ENCODE measurements at regions not wholly inside any gene's neighbourhood (a gene's known extent, or its start where the extent isn't known, plus 50 kb on each side); places are given as distances from the start of the nearest gene placed in this dataset.
"Not testable (repeated sequence)": the region's sequence is repeated elsewhere in the genome, so short reads cannot be mapped to it uniquely, and the experiment has no call there.

DNA sequence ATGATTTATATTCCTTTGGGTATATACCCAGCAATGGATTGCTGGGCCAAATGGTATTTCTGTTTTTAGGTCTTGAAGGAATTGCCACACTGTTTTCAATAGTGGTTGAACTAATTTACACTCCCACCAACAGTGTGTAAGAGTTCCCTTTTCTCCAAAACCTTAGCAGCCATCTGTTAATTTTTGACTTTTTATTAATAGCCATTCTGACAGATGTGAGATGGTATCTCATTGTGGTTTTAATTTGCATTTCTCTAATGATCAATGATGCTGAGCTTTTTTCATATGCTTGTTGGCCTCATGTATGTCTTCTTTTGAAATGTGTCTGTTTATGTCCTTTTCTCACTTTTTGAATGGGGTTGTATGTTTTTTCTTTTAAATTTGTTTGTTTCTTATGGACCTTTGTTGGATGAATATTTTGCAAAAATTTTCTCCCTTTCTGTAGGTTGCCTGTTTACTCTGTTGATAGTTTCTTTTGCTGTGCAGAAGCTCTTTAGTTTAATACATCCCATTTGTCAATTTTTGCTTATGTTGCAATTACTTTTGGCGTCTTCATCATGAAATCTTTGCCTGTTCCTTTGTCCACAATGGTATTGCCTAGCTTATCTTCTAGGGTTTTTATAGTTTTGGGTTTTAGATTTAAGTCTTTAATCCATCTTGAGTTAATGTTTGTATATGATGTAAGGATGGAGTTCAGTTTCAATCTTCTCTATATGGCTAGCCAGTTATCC lies 119.7 kb upstream of the XIRP2 start:
- POLR2A ChIA-PET: interaction anchor here (0.6 kb wide), 1 partner anchor 326 kb away, joined by 3 read pairs; no protein-coding TSS in a partner anchor
- Histone ChIP-seq H4K20me1 (ENCODE audit: insufficient read depth, low read length) (no peaks in the 10 kb centered on the region), H3K4me1 (ENCODE audit: insufficient read depth, low read length, poor library complexity, severe bottlenecking) (no peaks in the 10 kb centered on the region), H3K36me3 (ENCODE audit: insufficient read depth, low read length) (no peaks in the 10 kb centered on the region), H3K79me2 (ENCODE audit: insufficient read depth, low read depth, low read length) (no peaks in the 10 kb centered on the region), H3K4me3 (ENCODE audit: low read depth, low read length, poor library complexity, severe bottlenecking) (no peak overlapping the region), H3K9me3 (ENCODE audit: low read length) (no peaks in the 10 kb centered on the region), H2AFZ (ENCODE audit: low read length) (no peak overlapping the region), H3K4me2 (ENCODE audit: low read length) (no peak overlapping the region), H3K27ac (ENCODE audit: low read depth, low read length, poor library complexity, severe bottlenecking) (no peak overlapping the region), H3K9me2 (ENCODE audit: insufficient read depth, low read length) (no peaks in the 10 kb centered on the region)
- no TSS peak for BruUV-seq (replicated peaks)
- no peak for DNase-seq (ENCODE audit: low spot score)
- TF ChIP-seq, protein P1, sequence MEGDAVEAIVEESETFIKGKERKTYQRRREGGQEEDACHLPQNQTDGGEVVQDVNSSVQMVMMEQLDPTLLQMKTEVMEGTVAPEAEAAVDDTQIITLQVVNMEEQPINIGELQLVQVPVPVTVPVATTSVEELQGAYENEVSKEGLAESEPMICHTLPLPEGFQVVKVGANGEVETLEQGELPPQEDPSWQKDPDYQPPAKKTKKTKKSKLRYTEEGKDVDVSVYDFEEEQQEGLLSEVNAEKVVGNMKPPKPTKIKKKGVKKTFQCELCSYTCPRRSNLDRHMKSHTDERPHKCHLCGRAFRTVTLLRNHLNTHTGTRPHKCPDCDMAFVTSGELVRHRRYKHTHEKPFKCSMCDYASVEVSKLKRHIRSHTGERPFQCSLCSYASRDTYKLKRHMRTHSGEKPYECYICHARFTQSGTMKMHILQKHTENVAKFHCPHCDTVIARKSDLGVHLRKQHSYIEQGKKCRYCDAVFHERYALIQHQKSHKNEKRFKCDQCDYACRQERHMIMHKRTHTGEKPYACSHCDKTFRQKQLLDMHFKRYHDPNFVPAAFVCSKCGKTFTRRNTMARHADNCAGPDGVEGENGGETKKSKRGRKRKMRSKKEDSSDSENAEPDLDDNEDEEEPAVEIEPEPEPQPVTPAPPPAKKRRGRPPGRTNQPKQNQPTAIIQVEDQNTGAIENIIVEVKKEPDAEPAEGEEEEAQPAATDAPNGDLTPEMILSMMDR (conservative IDR thresholded peaks at IDR 0.05; ENCODE audit: low read length): no peak
- no peak for TF ChIP-seq EZH2phosphoT487 (IDR thresholded peaks at IDR 0.05; ENCODE audit: borderline replicate concordance, low read depth, low read length)
- intact Hi-C loops (cut with micrococcal nuclease; ENCODE audit: unreplicated experiment): no loop called here
- CTCF ChIA-PET (ENCODE audit: unreplicated experiment): no interaction called here

DNA sequence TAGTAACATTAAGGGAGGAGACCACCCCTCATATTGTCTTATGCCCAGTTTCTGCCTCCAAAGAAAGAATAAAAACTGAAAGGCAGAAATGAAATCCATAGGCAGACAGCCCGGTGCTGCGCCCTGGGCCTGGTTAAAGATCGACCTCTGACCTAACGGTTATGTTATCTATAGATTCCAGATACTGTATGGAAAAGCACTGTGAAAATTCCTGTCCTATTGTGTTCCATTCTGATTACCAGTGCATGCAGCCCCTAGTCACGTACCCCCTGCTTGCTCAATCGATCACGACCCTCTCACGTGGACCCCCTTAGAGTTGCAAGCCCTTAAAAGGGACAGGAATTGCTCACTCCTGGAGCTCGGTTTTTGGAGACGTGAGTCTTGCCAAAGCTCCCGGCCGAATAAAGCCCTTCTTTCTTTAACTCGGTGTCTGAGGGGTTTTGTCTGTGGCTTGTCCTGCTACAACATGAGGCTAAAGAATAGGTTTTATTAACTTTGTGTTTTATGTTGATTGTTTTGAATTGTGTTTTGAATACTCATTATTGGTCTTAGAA lies 121.4 kb upstream of the XIRP2 start:
- CTCF ChIA-PET (ENCODE audit: unreplicated experiment); H4K20me1 ChIP-seq (ENCODE audit: insufficient read depth, low read length); intact Hi-C loops (cut with micrococcal nuclease; ENCODE audit: unreplicated experiment); BruUV-seq (replicated peaks); H3K36me3 ChIP-seq (ENCODE audit: insufficient read depth, low read length); H3K27ac ChIP-seq (ENCODE audit: low read depth, low read length, poor library complexity, severe bottlenecking); DNase-seq (ENCODE audit: low spot score); POLR2A ChIA-PET; H3K9me3 ChIP-seq (ENCODE audit: low read length); H3K79me2 ChIP-seq (ENCODE audit: insufficient read depth, low read depth, low read length); H3K4me1 ChIP-seq (ENCODE audit: insufficient read depth, low read length, poor library complexity, severe bottlenecking); H3K4me2 ChIP-seq (ENCODE audit: low read length); H3K9me2 ChIP-seq (ENCODE audit: insufficient read depth, low read length); H2AFZ ChIP-seq (ENCODE audit: low read length); H3K4me3 ChIP-seq (ENCODE audit: low read depth, low read length, poor library complexity, severe bottlenecking): not testable (repeated sequence)

DNA sequence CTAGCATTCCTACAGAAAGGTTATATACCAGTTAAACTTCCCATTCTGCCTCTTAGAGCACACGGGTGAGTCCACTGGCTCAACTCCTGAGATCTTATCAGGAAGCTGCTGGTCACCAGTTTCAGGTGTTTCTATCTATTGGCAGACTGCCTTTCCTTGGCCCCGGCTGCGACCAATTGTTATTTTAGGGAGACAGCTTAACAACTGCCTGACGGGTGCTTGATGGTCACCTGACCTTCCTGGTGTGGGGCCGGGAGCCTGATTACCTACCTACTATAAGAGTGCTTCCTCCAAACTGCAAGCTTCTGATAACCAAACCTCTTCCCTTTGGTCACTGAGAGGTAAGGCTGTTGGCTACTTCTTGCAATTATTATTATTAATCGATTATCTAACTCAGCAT lies 122.1 kb upstream of the XIRP2 start:
- no peak overlapping the region for H2AFZ ChIP-seq (ENCODE audit: low read length)
- no peak for DNase-seq (ENCODE audit: low spot score)
- no peak for TF ChIP-seq EZH2phosphoT487 (IDR thresholded peaks at IDR 0.05; ENCODE audit: borderline replicate concordance, low read depth, low read length)
- TF ChIP-seq, protein P1 (conservative IDR thresholded peaks at IDR 0.05; ENCODE audit: low read length): no peak
- H3K4me2 ChIP-seq (ENCODE audit: low read length): no peak overlapping the region
- H3K4me1 ChIP-seq (ENCODE audit: insufficient read depth, low read length, poor library complexity, severe bottlenecking): no peaks in the 10 kb centered on the region
- H3K9me3 ChIP-seq (ENCODE audit: low read length): no peaks in the 10 kb centered on the region
- intact Hi-C loops (cut with micrococcal nuclease; ENCODE audit: unreplicated experiment): no loop called here
- no TSS peak for BruUV-seq (replicated peaks)
- no peaks in the 10 kb centered on the region for H3K79me2 ChIP-seq (ENCODE audit: insufficient read depth, low read depth, low read length)
- H3K27ac ChIP-seq (ENCODE audit: low read depth, low read length, poor library complexity, severe bottlenecking): no peak overlapping the region
- H3K9me2 ChIP-seq (ENCODE audit: insufficient read depth, low read length): no peaks in the 10 kb centered on the region
- H4K20me1 ChIP-seq (ENCODE audit: insufficient read depth, low read length): no peaks in the 10 kb centered on the region
- no peaks in the 10 kb centered on the region for H3K36me3 ChIP-seq (ENCODE audit: insufficient read depth, low read length)
- no peak overlapping the region for H3K4me3 ChIP-seq (ENCODE audit: low read depth, low read length, poor library complexity, severe bottlenecking)
- CTCF ChIA-PET (ENCODE audit: unreplicated experiment): no interaction called here
- POLR2A ChIA-PET: no interaction called here
